WTC11 (cell line): ENCODE measurements at regions not wholly inside any gene's neighbourhood (a gene's known extent, or its start where the extent isn't known, plus 50 kb on each side); places are given as distances from the start of the nearest gene placed in this dataset.

Experiments used
- ATAC-seq: fragments of 200-7000 bp; cut with Tn5 transposase; 2 replicates; pipeline ENCODE4 v1.10.0; 2021; ENCODE audit warnings: mild to moderate bottlenecking, moderate library complexity
- CTCF ChIA-PET: fragments of 300-600 bp; sonication (Branson Sonifier 250); formaldehyde crosslinking; loops from one replicate; lab custom pipeline; 2021; ENCODE audit warnings: antibody characterized with exemption; lab: Charles Lee
- POLR2A ChIA-PET: fragments of 350-600 bp; sonication (Branson Sonifier 250); formaldehyde crosslinking; loops from one replicate; lab custom pipeline; 2021; ENCODE audit warnings: antibody characterized with exemption; lab: Charles Lee
- DNase-seq: peaks from one replicate; pipeline ENCODE4 v3.0.0; 2021; ENCODE audit warnings: low spot score
- H3K27ac Mint-ChIP-seq: 2 replicates; pipeline ENCODE4 v1.8.0; 2021; ENCODE audit warnings: mixed read lengths
- H3K27me3 Mint-ChIP-seq: 2 replicates; pipeline ENCODE4 v1.8.0; 2021; ENCODE audit warnings: low read depth, mild to moderate bottlenecking, moderate library complexity, mixed read lengths
- H3K36me3 Mint-ChIP-seq: 2 replicates; pipeline ENCODE4 v1.8.0; 2021; ENCODE audit warnings: mixed read lengths
- H3K4me1 Mint-ChIP-seq: 2 replicates; pipeline ENCODE4 v1.8.0; 2022; ENCODE audit warnings: mixed read lengths
- H3K4me3 Mint-ChIP-seq: 2 replicates; pipeline ENCODE4 v1.8.0; 2021; ENCODE audit warnings: mild to moderate bottlenecking, moderate library complexity, mixed read lengths
- H3K9me3 Mint-ChIP-seq: 2 replicates; pipeline ENCODE4 v1.8.0; 2021; ENCODE audit warnings: mixed read lengths
- EMX1 ChIP-seq: fragments of 250-450 bp; sonication (Bioruptor Pico); IDR thresholded peaks from 2 replicates; pipeline ENCODE4 v1.8.0; 2021; ENCODE audit warnings: mild to moderate bottlenecking
- ESRRA ChIP-seq: sonication (generic); formaldehyde crosslinking; IDR thresholded peaks from 2 replicates; pipeline ENCODE4 v1.8.1; 2022; ENCODE audit warnings: mild to moderate bottlenecking, missing genetic modification reagents, borderline replicate concordance
- FOXK1 ChIP-seq: sonication (generic); formaldehyde crosslinking; IDR thresholded peaks from 2 replicates; pipeline ENCODE4 v1.8.0; 2022; ENCODE audit warnings: mild to moderate bottlenecking, moderate library complexity, missing genetic modification reagents
- FOXP1 ChIP-seq: sonication (generic); formaldehyde crosslinking; IDR thresholded peaks from 2 replicates; pipeline ENCODE4 v1.8.0; 2022; ENCODE audit warnings: missing genetic modification reagents, mild to moderate bottlenecking, moderate library complexity, borderline replicate concordance
- IRF2 ChIP-seq: sonication (generic); formaldehyde crosslinking; IDR thresholded peaks from 2 replicates; pipeline ENCODE4 v1.8.0; 2022; ENCODE audit warnings: low read depth, missing genetic modification reagents, borderline replicate concordance
- MXD4 ChIP-seq: fragments of 250-450 bp; sonication (Bioruptor Pico); IDR thresholded peaks from 2 replicates; pipeline ENCODE4 v1.8.0; 2021; ENCODE audit warnings: mild to moderate bottlenecking, moderate library complexity, borderline replicate concordance
- NR2C2 ChIP-seq: sonication (generic); formaldehyde crosslinking; IDR thresholded peaks from 2 replicates; pipeline ENCODE4 v1.8.0; 2022; ENCODE audit warnings: mild to moderate bottlenecking, missing genetic modification reagents
- RELA ChIP-seq: sonication (generic); formaldehyde crosslinking; IDR thresholded peaks from 2 replicates; pipeline ENCODE4 v1.8.1; 2022; ENCODE audit warnings: missing genetic modification reagents, mild to moderate bottlenecking, borderline replicate concordance
- RORB ChIP-seq: fragments of 250-450 bp; sonication (Bioruptor Pico); IDR thresholded peaks from 2 replicates; pipeline ENCODE4 v1.9.0; 2021; ENCODE audit warnings: mild to moderate bottlenecking
- SMAD3 ChIP-seq: sonication (generic); formaldehyde crosslinking; IDR thresholded peaks from 2 replicates; pipeline ENCODE4 v1.8.0; 2022; ENCODE audit warnings: missing genetic modification reagents, mild to moderate bottlenecking, borderline replicate concordance
- TCF7 ChIP-seq: sonication (generic); formaldehyde crosslinking; IDR thresholded peaks from 2 replicates; pipeline ENCODE4 v1.8.0; 2022; ENCODE audit warnings: mild to moderate bottlenecking, low read depth, missing genetic modification reagents, moderate library complexity
- ZNF219 ChIP-seq: sonication (generic); formaldehyde crosslinking; IDR thresholded peaks from 2 replicates; pipeline ENCODE4 v1.8.0; 2023; ENCODE audit warnings: missing genetic modification reagents, mild to moderate bottlenecking, borderline replicate concordance
- ZNF416 ChIP-seq: fragments of 250-450 bp; sonication (Bioruptor Pico); IDR thresholded peaks from 2 replicates; pipeline ENCODE4 v1.9.0; 2021; ENCODE audit warnings: mild to moderate bottlenecking, inconsistent platforms
- TF ChIP-seq, protein P1 (sequence below): sonication (generic); formaldehyde crosslinking; IDR thresholded peaks from 2 replicates; pipeline ENCODE4 v1.8.1; 2023; ENCODE audit warnings: mild to moderate bottlenecking, missing genetic modification reagents, borderline replicate concordance
- TF ChIP-seq, protein P2 (sequence below): fragments of 250-450 bp; sonication (Bioruptor Pico); IDR thresholded peaks from 2 replicates; pipeline ENCODE4 v1.9.0; 2021; ENCODE audit warnings: mild to moderate bottlenecking
- TF ChIP-seq, protein P3 (sequence below): sonication (generic); formaldehyde crosslinking; conservative IDR thresholded peaks from 2 replicates; pipeline ENCODE4 v1.8.1; 2023; ENCODE audit warnings: mild to moderate bottlenecking, low read depth, missing genetic modification reagents, moderate library complexity
- TF ChIP-seq, protein P4 (sequence below): sonication (generic); formaldehyde crosslinking; IDR thresholded peaks from 2 replicates; pipeline ENCODE4 v1.8.0; 2023; ENCODE audit warnings: missing genetic modification reagents, mild to moderate bottlenecking, borderline replicate concordance
- TF ChIP-seq, protein P5 (sequence below): sonication (generic); formaldehyde crosslinking; IDR thresholded peaks from 2 replicates; pipeline ENCODE4 v1.8.0; 2022; ENCODE audit warnings: mild to moderate bottlenecking, missing genetic modification reagents
- TF ChIP-seq, protein P6 (sequence below): sonication (generic); formaldehyde crosslinking; IDR thresholded peaks from 2 replicates; pipeline ENCODE4 v1.8.1; 2022; ENCODE audit warnings: missing genetic modification reagents, borderline replicate concordance

DNA sequence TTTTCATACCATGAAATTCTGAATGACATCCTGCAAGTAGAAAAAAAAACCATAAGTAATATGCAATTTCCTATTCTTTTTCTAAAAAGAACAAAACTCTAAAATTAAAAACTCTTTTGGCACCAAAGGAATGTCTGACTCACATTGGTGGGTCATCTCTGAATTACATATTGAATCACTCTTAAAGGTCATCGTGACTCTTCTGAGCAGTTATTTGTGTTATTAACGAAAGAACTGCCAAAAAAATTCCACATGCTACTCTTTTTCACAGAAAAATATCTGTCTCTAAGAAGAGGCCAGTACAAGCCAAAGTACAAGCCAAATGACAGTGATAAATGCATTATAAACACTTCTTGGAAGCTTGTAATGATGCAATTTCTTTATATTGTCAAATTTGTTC, 282.2 kb downstream of the GUCY2F start (continued):
- TF ChIP-seq, protein P1, sequence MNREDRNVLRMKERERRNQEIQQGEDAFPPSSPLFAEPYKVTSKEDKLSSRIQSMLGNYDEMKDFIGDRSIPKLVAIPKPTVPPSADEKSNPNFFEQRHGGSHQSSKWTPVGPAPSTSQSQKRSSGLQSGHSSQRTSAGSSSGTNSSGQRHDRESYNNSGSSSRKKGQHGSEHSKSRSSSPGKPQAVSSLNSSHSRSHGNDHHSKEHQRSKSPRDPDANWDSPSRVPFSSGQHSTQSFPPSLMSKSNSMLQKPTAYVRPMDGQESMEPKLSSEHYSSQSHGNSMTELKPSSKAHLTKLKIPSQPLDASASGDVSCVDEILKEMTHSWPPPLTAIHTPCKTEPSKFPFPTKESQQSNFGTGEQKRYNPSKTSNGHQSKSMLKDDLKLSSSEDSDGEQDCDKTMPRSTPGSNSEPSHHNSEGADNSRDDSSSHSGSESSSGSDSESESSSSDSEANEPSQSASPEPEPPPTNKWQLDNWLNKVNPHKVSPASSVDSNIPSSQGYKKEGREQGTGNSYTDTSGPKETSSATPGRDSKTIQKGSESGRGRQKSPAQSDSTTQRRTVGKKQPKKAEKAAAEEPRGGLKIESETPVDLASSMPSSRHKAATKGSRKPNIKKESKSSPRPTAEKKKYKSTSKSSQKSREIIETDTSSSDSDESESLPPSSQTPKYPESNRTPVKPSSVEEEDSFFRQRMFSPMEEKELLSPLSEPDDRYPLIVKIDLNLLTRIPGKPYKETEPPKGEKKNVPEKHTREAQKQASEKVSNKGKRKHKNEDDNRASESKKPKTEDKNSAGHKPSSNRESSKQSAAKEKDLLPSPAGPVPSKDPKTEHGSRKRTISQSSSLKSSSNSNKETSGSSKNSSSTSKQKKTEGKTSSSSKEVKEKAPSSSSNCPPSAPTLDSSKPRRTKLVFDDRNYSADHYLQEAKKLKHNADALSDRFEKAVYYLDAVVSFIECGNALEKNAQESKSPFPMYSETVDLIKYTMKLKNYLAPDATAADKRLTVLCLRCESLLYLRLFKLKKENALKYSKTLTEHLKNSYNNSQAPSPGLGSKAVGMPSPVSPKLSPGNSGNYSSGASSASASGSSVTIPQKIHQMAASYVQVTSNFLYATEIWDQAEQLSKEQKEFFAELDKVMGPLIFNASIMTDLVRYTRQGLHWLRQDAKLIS = no peak
- no peak for TF ChIP-seq FOXK1 (CRISPR knock-in tag)
- no peak for TF ChIP-seq ZNF416 (CRISPR knock-in tag)
- TF ChIP-seq NR2C2 (CRISPR knock-in tag) = no peak
- no peak for TF ChIP-seq IRF2 (CRISPR knock-in tag)
- TF ChIP-seq, protein P2, sequence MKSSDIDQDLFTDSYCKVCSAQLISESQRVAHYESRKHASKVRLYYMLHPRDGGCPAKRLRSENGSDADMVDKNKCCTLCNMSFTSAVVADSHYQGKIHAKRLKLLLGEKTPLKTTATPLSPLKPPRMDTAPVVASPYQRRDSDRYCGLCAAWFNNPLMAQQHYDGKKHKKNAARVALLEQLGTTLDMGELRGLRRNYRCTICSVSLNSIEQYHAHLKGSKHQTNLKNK = no peak
- TF ChIP-seq, protein P3, sequence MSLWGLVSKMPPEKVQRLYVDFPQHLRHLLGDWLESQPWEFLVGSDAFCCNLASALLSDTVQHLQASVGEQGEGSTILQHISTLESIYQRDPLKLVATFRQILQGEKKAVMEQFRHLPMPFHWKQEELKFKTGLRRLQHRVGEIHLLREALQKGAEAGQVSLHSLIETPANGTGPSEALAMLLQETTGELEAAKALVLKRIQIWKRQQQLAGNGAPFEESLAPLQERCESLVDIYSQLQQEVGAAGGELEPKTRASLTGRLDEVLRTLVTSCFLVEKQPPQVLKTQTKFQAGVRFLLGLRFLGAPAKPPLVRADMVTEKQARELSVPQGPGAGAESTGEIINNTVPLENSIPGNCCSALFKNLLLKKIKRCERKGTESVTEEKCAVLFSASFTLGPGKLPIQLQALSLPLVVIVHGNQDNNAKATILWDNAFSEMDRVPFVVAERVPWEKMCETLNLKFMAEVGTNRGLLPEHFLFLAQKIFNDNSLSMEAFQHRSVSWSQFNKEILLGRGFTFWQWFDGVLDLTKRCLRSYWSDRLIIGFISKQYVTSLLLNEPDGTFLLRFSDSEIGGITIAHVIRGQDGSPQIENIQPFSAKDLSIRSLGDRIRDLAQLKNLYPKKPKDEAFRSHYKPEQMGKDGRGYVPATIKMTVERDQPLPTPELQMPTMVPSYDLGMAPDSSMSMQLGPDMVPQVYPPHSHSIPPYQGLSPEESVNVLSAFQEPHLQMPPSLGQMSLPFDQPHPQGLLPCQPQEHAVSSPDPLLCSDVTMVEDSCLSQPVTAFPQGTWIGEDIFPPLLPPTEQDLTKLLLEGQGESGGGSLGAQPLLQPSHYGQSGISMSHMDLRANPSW (CRISPR knock-in tag) = no peak

DNA sequence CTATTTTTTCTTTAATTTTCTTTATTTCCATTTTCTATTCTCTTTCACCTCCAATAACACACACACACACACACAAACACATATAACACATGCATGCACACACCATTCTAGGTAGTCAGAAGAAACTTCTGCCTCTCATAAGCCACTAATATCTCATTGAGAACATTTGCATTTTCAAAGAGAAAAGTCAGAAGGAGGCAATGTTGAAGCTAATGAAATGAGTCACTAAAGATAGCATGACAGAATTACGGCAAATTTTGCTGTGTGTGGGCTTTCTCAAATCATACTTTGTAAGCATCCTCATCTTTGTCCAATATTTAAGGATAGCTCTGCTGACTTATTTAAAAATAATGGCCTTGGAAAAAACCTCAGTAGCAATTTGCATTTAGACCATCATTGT, 291.3 kb downstream of the GUCY2F start:
- H3K4me3 Mint-ChIP-seq = no peak overlapping the region

DNA sequence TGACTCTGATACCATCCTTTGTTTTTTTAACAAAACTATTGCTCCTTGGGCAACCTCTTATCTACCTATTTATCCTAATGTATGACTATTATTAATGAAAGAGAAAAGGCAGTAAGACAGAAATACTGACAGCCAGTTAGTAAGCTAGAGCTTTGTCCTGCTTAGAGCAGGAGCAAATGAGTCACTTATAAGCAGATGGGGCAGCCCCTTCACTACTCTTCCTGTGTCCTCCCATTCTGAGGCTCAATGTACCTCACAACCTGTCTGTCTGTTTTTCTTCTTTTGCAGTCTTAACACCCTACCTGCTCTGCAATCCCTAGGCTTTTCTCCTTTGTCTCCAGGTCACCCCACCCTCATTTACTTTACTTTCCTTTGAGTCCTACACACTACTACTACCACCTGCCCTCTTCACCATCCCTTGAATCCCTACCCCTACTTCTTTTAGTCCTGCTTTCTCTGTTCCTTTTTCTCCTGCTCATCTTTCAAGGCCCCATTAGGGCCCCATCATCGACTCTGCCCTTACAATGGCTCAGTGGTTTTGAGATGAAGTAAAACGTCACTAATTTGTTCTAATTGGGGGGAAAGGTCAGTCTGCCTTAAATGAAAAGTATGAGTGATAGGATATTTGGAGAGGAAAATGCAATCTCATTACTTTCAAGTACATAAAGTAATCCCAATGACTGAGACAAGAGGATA, 294.3 kb downstream of the GUCY2F start:
- no peak for ATAC-seq
- POLR2A ChIA-PET = no interaction called here
- TF ChIP-seq ZNF219 (CRISPR knock-in tag) = no peak
- no peak for TF ChIP-seq FOXP1 (CRISPR knock-in tag)
- TF ChIP-seq, protein P4, sequence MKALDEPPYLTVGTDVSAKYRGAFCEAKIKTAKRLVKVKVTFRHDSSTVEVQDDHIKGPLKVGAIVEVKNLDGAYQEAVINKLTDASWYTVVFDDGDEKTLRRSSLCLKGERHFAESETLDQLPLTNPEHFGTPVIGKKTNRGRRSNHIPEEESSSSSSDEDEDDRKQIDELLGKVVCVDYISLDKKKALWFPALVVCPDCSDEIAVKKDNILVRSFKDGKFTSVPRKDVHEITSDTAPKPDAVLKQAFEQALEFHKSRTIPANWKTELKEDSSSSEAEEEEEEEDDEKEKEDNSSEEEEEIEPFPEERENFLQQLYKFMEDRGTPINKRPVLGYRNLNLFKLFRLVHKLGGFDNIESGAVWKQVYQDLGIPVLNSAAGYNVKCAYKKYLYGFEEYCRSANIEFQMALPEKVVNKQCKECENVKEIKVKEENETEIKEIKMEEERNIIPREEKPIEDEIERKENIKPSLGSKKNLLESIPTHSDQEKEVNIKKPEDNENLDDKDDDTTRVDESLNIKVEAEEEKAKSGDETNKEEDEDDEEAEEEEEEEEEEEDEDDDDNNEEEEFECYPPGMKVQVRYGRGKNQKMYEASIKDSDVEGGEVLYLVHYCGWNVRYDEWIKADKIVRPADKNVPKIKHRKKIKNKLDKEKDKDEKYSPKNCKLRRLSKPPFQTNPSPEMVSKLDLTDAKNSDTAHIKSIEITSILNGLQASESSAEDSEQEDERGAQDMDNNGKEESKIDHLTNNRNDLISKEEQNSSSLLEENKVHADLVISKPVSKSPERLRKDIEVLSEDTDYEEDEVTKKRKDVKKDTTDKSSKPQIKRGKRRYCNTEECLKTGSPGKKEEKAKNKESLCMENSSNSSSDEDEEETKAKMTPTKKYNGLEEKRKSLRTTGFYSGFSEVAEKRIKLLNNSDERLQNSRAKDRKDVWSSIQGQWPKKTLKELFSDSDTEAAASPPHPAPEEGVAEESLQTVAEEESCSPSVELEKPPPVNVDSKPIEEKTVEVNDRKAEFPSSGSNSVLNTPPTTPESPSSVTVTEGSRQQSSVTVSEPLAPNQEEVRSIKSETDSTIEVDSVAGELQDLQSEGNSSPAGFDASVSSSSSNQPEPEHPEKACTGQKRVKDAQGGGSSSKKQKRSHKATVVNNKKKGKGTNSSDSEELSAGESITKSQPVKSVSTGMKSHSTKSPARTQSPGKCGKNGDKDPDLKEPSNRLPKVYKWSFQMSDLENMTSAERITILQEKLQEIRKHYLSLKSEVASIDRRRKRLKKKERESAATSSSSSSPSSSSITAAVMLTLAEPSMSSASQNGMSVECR (CRISPR knock-in tag) = no peak
- TF ChIP-seq, protein P5, sequence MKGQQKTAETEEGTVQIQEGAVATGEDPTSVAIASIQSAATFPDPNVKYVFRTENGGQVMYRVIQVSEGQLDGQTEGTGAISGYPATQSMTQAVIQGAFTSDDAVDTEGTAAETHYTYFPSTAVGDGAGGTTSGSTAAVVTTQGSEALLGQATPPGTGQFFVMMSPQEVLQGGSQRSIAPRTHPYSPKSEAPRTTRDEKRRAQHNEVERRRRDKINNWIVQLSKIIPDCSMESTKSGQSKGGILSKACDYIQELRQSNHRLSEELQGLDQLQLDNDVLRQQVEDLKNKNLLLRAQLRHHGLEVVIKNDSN (CRISPR knock-in tag) = no peak
- no peak for TF ChIP-seq TCF7
- TF ChIP-seq NR2C2 (CRISPR knock-in tag) = no peak
- TF ChIP-seq RORB (CRISPR knock-in tag) = no peak
- no peak for TF ChIP-seq MXD4
- no peak for TF ChIP-seq RELA (CRISPR knock-in tag)
- TF ChIP-seq EMX1 (CRISPR knock-in tag) = no peak

More for the DNA sequence above, 291.3 kb downstream of the GUCY2F start:
- Mint-ChIP-seq H3K27me3 (peaks cover 10% of the 10 kb centered on the region; the same call in 1 of the 2 replicates), H3K4me1 (peaks cover 27% of the 10 kb centered on the region), H3K9me3 (peaks cover 33% of the 10 kb centered on the region), H3K36me3 (peaks cover 28% of the 10 kb centered on the region), H3K27ac (no peak overlapping the region)
- TF ChIP-seq, protein P6, sequence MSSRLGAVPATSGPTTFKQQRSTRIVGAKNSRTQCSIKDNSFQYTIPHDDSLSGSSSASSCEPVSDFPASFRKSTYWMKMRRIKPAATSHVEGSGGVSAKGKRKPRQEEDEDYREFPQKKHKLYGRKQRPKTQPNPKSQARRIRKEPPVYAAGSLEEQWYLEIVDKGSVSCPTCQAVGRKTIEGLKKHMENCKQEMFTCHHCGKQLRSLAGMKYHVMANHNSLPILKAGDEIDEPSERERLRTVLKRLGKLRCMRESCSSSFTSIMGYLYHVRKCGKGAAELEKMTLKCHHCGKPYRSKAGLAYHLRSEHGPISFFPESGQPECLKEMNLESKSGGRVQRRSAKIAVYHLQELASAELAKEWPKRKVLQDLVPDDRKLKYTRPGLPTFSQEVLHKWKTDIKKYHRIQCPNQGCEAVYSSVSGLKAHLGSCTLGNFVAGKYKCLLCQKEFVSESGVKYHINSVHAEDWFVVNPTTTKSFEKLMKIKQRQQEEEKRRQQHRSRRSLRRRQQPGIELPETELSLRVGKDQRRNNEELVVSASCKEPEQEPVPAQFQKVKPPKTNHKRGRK (CRISPR knock-in tag) = no peak
- TF ChIP-seq ESRRA (CRISPR knock-in tag) (no peak), SMAD3 (CRISPR knock-in tag) (no peak)
- DNase-seq (no peak), ATAC-seq (no peak)
- ChIA-PET CTCF (no interaction called here), POLR2A (no interaction called here)

More for the DNA sequence above, 294.3 kb downstream of the GUCY2F start:
- Mint-ChIP-seq H3K9me3 (peaks cover 6% of the 10 kb centered on the region), H3K4me1 (peaks cover 54% of the 10 kb centered on the region), H3K27ac (no peak overlapping the region), H3K27me3 (no peaks in the 10 kb centered on the region; the same call in 1 of the 2 replicates), H3K4me3 (no peak overlapping the region), H3K36me3 (peaks cover 5% of the 10 kb centered on the region)
- no peak for DNase-seq
- CTCF ChIA-PET = no interaction called here
